HL-60 (cell line): ENCODE measurements at regions not wholly inside any gene's neighbourhood (a gene's known extent, or its start where the extent isn't known, plus 50 kb on each side); places are given as distances from the start of the nearest gene placed in this dataset.

Source experiments
- DNase-seq, 2 experiments: peaks; one replicate each; pipeline ENCODE4 v3.0.0-alpha.2; 2010 to 2020; ENCODE audit warnings: low read depth in 1 of 2, low spot score in 1 of 2
- H3K27ac ChIP-seq: fragments of 250-450 bp; sonication (Bioruptor Pico); replicated peaks from 2 replicates; pipeline ENCODE4 v1.5.1; 2020; ENCODE audit warnings: mild to moderate bottlenecking, moderate library complexity
- H3K27me3 ChIP-seq: fragments of 250-450 bp; sonication (Bioruptor Pico); 2 replicates; pipeline ENCODE4 v1.5.1; 2021; ENCODE audit warnings: mild to moderate bottlenecking, moderate library complexity; ENCODE audit not compliant: insufficient read depth, poor library complexity, severe bottlenecking
- H3K4me3 ChIP-seq: replicated peaks from 2 replicates; pipeline ENCODE4 v1.5.1; 2011; ENCODE audit warnings: mild to moderate bottlenecking, control low read depth, low read length; ENCODE audit not compliant: insufficient read depth
- CTCF ChIP-seq: IDR thresholded peaks from one replicate; pipeline ENCODE4 v1.5.1; 2011; ENCODE audit warnings: low read length, control low read depth, inconsistent platforms; ENCODE audit not compliant: insufficient read depth
- GABPA ChIP-seq: IDR thresholded peaks from 2 replicates; pipeline ENCODE4 v1.6.1; 2012; ENCODE audit warnings: low read depth
- POLR2AphosphoS5 ChIP-seq: IDR thresholded peaks from 2 replicates; pipeline ENCODE4 v1.6.1; 2012; ENCODE audit warnings: low read depth
- REST ChIP-seq: IDR thresholded peaks from 2 replicates; pipeline ENCODE4 v1.6.1; 2012; ENCODE audit warnings: low read depth; ENCODE audit not compliant: insufficient replicate concordance
- SPI1 ChIP-seq: IDR thresholded peaks from 2 replicates; pipeline ENCODE4 v1.6.1; 2012; ENCODE audit warnings: low read depth, mild to moderate bottlenecking, borderline replicate concordance

- Histone ChIP-seq H3K4me3 (no peak overlapping the region), H3K27ac (no peak overlapping the region), H3K27me3 (peaks cover 14% of the 10 kb centered on the region)
- no peak for TF ChIP-seq SPI1
- TF ChIP-seq REST, result no peak
- TF ChIP-seq CTCF, result no peak
- no peak for TF ChIP-seq GABPA
- no peak for TF ChIP-seq POLR2AphosphoS5
- DNase-seq, result no peak
These were observed 82.2 kb upstream of the KCTD1 start for GRCh38 chr18:26630596-26630995.

GRCh38 chr18:26628017-26628416 lies 79.7 kb upstream of the KCTD1 start:
- H3K4me3 ChIP-seq, result no peak overlapping the region
- TF ChIP-seq CTCF (no peak), GABPA (no peak), POLR2AphosphoS5 (no peak), REST (no peak), SPI1 (no peak)
- H3K27me3 ChIP-seq, result no peaks in the 10 kb centered on the region
- no peak overlapping the region for H3K27ac ChIP-seq
- DNase-seq, result no peak

- no peak overlapping the region for H3K4me3 ChIP-seq
These were observed 76.1 kb upstream of the KCTD1 start for GRCh38 chr18:26624443-26624842.

More at GRCh38 chr18:26624443-26624842, 76.1 kb upstream of the KCTD1 start:
- H3K27ac ChIP-seq, result no peak overlapping the region
- DNase-seq, result no peak
- H3K27me3 ChIP-seq, result no peaks in the 10 kb centered on the region
- no peak for TF ChIP-seq SPI1
- TF ChIP-seq CTCF, result no peak
- no peak for TF ChIP-seq POLR2AphosphoS5
- TF ChIP-seq REST, result no peak
- no peak for TF ChIP-seq GABPA
